Neural crest cell (in vitro differentiated cells): ENCODE measurements at regions not wholly inside any gene's neighbourhood (a gene's known extent, or its start where the extent isn't known, plus 50 kb on each side); places are given as distances from the start of the nearest gene placed in this dataset.
A peak's percentile ranks its signal among the peaks of the same experiment; 100 is the strongest.

Experiments used
- DNase-seq: peaks from one replicate; pipeline ENCODE4 v3.0.0; 2021; ENCODE audit warnings: low read depth, mixed read lengths, low spot score
- H3K27ac Mint-ChIP-seq: one replicate; pipeline ENCODE4 v1.8.0; 2021; ENCODE audit warnings: mild to moderate bottlenecking, mixed read lengths; ENCODE audit not compliant: unreplicated experiment
- H3K27me3 Mint-ChIP-seq: 2 replicates; pipeline ENCODE4 v1.8.0; 2021; ENCODE audit warnings: low read depth, mild to moderate bottlenecking, mixed read lengths
- H3K36me3 Mint-ChIP-seq: 2 replicates; pipeline ENCODE4 v1.8.0; 2021; ENCODE audit warnings: low read depth, mild to moderate bottlenecking, mixed read lengths
- H3K4me1 Mint-ChIP-seq: 2 replicates; pipeline ENCODE4 v1.8.0; 2021; ENCODE audit warnings: mixed read lengths
- H3K4me3 Mint-ChIP-seq: one replicate; pipeline ENCODE4 v1.8.0; 2021; ENCODE audit warnings: mild to moderate bottlenecking, mixed read lengths
- H3K9me3 Mint-ChIP-seq: 2 replicates; pipeline ENCODE4 v1.8.0; 2021; ENCODE audit warnings: mixed read lengths
- CTCF ChIP-seq: fragments of 200-600 bp; sonication (generic); conservative IDR thresholded peaks from 2 replicates; pipeline ENCODE4 v1.5.0; 2021; ENCODE audit warnings: antibody characterized with exemption, mild to moderate bottlenecking

- Mint-ChIP-seq H3K4me1 (peaks cover 70% of the 10 kb centered on the region), H3K9me3 (no peaks in the 10 kb centered on the region), H3K27me3 (peaks cover 5% of the 10 kb centered on the region), H3K27ac (peak overlapping the region; percentile 90), H3K36me3 (no peaks in the 10 kb centered on the region), H3K4me3 (peak overlapping the region; percentile 65)
- no peak for DNase-seq
- TF ChIP-seq CTCF: no peak
Measured at GRCh38 chr7:25849500-25850184, 302.4 kb upstream of the NFE2L3 start.

- H3K27ac Mint-ChIP-seq: no peak overlapping the region
- no peak for TF ChIP-seq CTCF
- H3K36me3 Mint-ChIP-seq: no peaks in the 10 kb centered on the region
- no peak for DNase-seq
- H3K9me3 Mint-ChIP-seq: no peaks in the 10 kb centered on the region
- H3K4me1 Mint-ChIP-seq: peaks cover 75% of the 10 kb centered on the region
- peaks cover 7% of the 10 kb centered on the region for H3K27me3 Mint-ChIP-seq
- H3K4me3 Mint-ChIP-seq: peak overlapping the region; percentile 65
Measured at GRCh38 chr7:25850216-25850615, 301.8 kb upstream of the NFE2L3 start.

- H3K4me3 Mint-ChIP-seq: peak overlapping the region; percentile 88
Measured at GRCh38 chr7:25850735-25851134, 301.3 kb upstream of the NFE2L3 start.

GRCh38 chr7:25851332-25852210 lies 300.4 kb upstream of the NFE2L3 start:
- peak; percentile 96 for TF ChIP-seq CTCF
- H3K27me3 Mint-ChIP-seq: peaks cover 7% of the 10 kb centered on the region
- no peaks in the 10 kb centered on the region for H3K36me3 Mint-ChIP-seq
- H3K9me3 Mint-ChIP-seq: no peaks in the 10 kb centered on the region
- H3K4me3 Mint-ChIP-seq: peak overlapping the region; percentile 88
- H3K4me1 Mint-ChIP-seq: peaks cover 73% of the 10 kb centered on the region
- DNase-seq: peak; percentile 91
- H3K27ac Mint-ChIP-seq: peak overlapping the region; percentile 90

More at GRCh38 chr7:25850735-25851134, 301.3 kb upstream of the NFE2L3 start:
- H3K36me3 Mint-ChIP-seq: no peaks in the 10 kb centered on the region
- H3K9me3 Mint-ChIP-seq: no peaks in the 10 kb centered on the region
- peaks cover 75% of the 10 kb centered on the region for H3K4me1 Mint-ChIP-seq
- no peak for DNase-seq
- peaks cover 7% of the 10 kb centered on the region for H3K27me3 Mint-ChIP-seq
- TF ChIP-seq CTCF: no peak
- peak overlapping the region; percentile 85 for H3K27ac Mint-ChIP-seq

- H3K4me1 Mint-ChIP-seq: peaks cover 65% of the 10 kb centered on the region
- peak; percentile 75 for DNase-seq
Measured at GRCh38 chr7:25852211-25852938, 299.6 kb upstream of the NFE2L3 start.

More at GRCh38 chr7:25852211-25852938, 299.6 kb upstream of the NFE2L3 start:
- peak overlapping the region; percentile 90 for H3K27ac Mint-ChIP-seq
- H3K36me3 Mint-ChIP-seq: no peaks in the 10 kb centered on the region
- peaks cover 7% of the 10 kb centered on the region for H3K27me3 Mint-ChIP-seq
- TF ChIP-seq CTCF: no peak
- H3K9me3 Mint-ChIP-seq: no peaks in the 10 kb centered on the region
- peak overlapping the region; percentile 88 for H3K4me3 Mint-ChIP-seq
